Fibroblast of lung (primary cell): ENCODE measurements at regions not wholly inside any gene's neighbourhood (a gene's known extent, or its start where the extent isn't known, plus 50 kb on each side); places are given as distances from the start of the nearest gene placed in this dataset.

Experiments used
- DNase-seq, 2 donors: peaks; one replicate each; pipeline versions ENCODE4 v3.0.0 to v3.0.0-alpha.2; 2010; ENCODE audit warnings: low read depth in 2 of 2
- H2AFZ ChIP-seq: 2 replicates; pipeline ENCODE4 v1.5.1; 2012; ENCODE audit warnings: low read length, control low read depth, inconsistent platforms
- H3K27ac ChIP-seq: 2 replicates; pipeline ENCODE4 v1.5.1; 2011; ENCODE audit warnings: low read length, control low read depth; ENCODE audit not compliant: insufficient read depth
- H3K27me3 ChIP-seq: 2 replicates; pipeline ENCODE4 v1.5.1; 2011; ENCODE audit warnings: mild to moderate bottlenecking, low read length; ENCODE audit not compliant: control insufficient read depth, insufficient read depth
- H3K36me3 ChIP-seq: 2 replicates; pipeline ENCODE4 v1.5.1; 2011; ENCODE audit warnings: low read length; ENCODE audit not compliant: control insufficient read depth, insufficient read depth
- H3K4me1 ChIP-seq: 2 replicates; pipeline ENCODE4 v1.5.1; 2011; ENCODE audit warnings: low read length; ENCODE audit not compliant: control insufficient read depth, insufficient read depth; ENCODE audit errors: extremely low read depth
- H3K4me2 ChIP-seq: 2 replicates; pipeline ENCODE4 v1.5.1; 2011; ENCODE audit warnings: low read length, control low read depth; ENCODE audit not compliant: insufficient read depth; ENCODE audit errors: extremely low read depth
- H3K4me3 ChIP-seq, 4 experiments: fragments of 200-600 bp in 1 of 4; sonication (generic) in 1 of 4; replicated peaks in 1 of 4; 2 replicates each; pipeline ENCODE4 v1.5.1; 2011 to 2016; ENCODE audit warnings: low read length in 4 of 4, low read depth in 3 of 4, mild to moderate bottlenecking in 3 of 4, control low read depth in 2 of 4, inconsistent platforms in 1 of 4, mixed read lengths in 1 of 4; ENCODE audit not compliant: insufficient read depth in 1 of 4; ENCODE audit errors: control extremely low read depth in 1 of 4
- H3K79me2 ChIP-seq: 2 replicates; pipeline ENCODE4 v1.5.1; 2012; ENCODE audit warnings: mild to moderate bottlenecking, low read length, inconsistent platforms; ENCODE audit not compliant: control insufficient read depth, insufficient read depth
- H3K9ac ChIP-seq: 2 replicates; pipeline ENCODE4 v1.5.1; 2011; ENCODE audit warnings: mild to moderate bottlenecking, low read length, control low read depth; ENCODE audit not compliant: insufficient read depth
- H3K9me3 ChIP-seq: 2 replicates; pipeline ENCODE4 v1.5.1; 2012; ENCODE audit warnings: low read depth, low read length; ENCODE audit not compliant: control insufficient read depth, insufficient read depth
- H4K20me1 ChIP-seq: 2 replicates; pipeline ENCODE4 v1.5.1; 2011; ENCODE audit warnings: low read length; ENCODE audit not compliant: control insufficient read depth, insufficient read depth; ENCODE audit errors: extremely low read depth
- EZH2 ChIP-seq: IDR thresholded peaks from 2 replicates; pipeline ENCODE4 v1.5.1; 2012; ENCODE audit warnings: low read length, control low read depth, mild to moderate bottlenecking; ENCODE audit errors: missing control alignments
- TF ChIP-seq, protein P1 (sequence below), 2 donors: IDR thresholded peaks in 1 of 2; conservative IDR thresholded peaks in 1 of 2; 1 replicate in 1 of 2; 2 replicates in 1 of 2; pipeline ENCODE4 v1.5.1; 2011 to 2012; ENCODE audit warnings: low read length in 2 of 2, control low read depth in 1 of 2, inconsistent platforms in 1 of 2, low read depth in 1 of 2, mild to moderate bottlenecking in 1 of 2

DNA sequence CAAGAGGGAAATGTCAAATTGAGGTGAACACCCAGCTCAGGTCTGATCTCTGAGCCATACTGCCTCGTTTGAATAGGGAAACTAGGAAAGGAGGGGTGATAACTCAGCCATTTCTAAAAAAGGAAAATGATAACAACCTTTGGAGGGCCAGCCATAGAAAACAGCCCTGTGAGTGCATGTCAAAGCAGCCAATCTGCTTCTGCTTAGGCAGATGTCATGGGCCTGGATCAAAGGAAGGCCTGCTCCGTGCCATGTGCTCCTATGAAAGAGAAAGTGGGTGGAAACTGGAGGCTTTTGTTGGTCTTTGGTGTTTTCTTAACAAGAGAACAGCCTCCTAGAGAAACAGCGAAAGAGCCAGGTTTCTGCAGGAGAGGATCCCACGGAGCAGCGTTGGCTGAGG, 428.0 kb downstream of the DHX35 start:
- Histone ChIP-seq H3K36me3 (no peaks in the 10 kb centered on the region), H3K4me1 (no peaks in the 10 kb centered on the region), H2AFZ (no peak overlapping the region), H3K4me2 (no peak overlapping the region), H3K27ac (no peak overlapping the region), H3K9me3 (no peaks in the 10 kb centered on the region), H3K79me2 (no peaks in the 10 kb centered on the region), H3K4me3 (no peak overlapping the region), H4K20me1 (no peaks in the 10 kb centered on the region), H3K9ac (no peak overlapping the region), H3K27me3 (no peaks in the 10 kb centered on the region)
- TF ChIP-seq, protein P1, sequence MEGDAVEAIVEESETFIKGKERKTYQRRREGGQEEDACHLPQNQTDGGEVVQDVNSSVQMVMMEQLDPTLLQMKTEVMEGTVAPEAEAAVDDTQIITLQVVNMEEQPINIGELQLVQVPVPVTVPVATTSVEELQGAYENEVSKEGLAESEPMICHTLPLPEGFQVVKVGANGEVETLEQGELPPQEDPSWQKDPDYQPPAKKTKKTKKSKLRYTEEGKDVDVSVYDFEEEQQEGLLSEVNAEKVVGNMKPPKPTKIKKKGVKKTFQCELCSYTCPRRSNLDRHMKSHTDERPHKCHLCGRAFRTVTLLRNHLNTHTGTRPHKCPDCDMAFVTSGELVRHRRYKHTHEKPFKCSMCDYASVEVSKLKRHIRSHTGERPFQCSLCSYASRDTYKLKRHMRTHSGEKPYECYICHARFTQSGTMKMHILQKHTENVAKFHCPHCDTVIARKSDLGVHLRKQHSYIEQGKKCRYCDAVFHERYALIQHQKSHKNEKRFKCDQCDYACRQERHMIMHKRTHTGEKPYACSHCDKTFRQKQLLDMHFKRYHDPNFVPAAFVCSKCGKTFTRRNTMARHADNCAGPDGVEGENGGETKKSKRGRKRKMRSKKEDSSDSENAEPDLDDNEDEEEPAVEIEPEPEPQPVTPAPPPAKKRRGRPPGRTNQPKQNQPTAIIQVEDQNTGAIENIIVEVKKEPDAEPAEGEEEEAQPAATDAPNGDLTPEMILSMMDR (conservative IDR thresholded peaks at IDR 0.05 in 1 of 2, IDR thresholded peaks at IDR 0.05 in 1 of 2; ENCODE audit: low read depth in 1 of 2, low read length in 2 of 2): no peak
- no peak for TF ChIP-seq EZH2
- no peak for DNase-seq

DNA sequence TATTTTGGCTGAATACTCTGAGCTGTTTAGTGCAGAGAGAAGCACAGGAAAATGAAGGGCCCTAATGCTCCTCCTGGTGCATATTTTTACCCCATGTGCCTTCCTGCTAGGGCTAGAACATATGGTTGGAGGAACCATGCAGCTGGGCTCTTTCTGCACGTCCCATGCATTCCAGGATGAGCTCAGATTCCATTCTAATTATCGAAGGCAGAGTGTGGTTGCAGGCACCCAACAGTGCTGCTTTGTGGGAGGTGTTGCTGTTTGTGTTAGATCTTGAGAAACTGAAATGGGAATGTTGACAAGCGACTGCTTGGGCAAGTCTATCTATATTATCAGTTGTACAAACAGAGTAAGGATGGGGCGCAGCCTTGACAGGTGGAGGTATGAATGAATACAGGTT, 419.5 kb downstream of the DHX35 start:
- no peaks in the 10 kb centered on the region for H4K20me1 ChIP-seq
- no peak overlapping the region for H2AFZ ChIP-seq
- no peak for DNase-seq
- no peak overlapping the region for H3K9ac ChIP-seq
- H3K4me3 ChIP-seq: no peak overlapping the region
- no peak for TF ChIP-seq EZH2
- TF ChIP-seq, protein P1 (conservative IDR thresholded peaks at IDR 0.05 in 1 of 2, IDR thresholded peaks at IDR 0.05 in 1 of 2; ENCODE audit: low read depth in 1 of 2, low read length in 2 of 2): no peak
- H3K27me3 ChIP-seq: no peaks in the 10 kb centered on the region
- H3K79me2 ChIP-seq: no peaks in the 10 kb centered on the region
- no peaks in the 10 kb centered on the region for H3K9me3 ChIP-seq
- no peaks in the 10 kb centered on the region for H3K4me1 ChIP-seq
- H3K36me3 ChIP-seq: no peaks in the 10 kb centered on the region
- H3K4me2 ChIP-seq: no peak overlapping the region
- H3K27ac ChIP-seq: no peak overlapping the region

DNA sequence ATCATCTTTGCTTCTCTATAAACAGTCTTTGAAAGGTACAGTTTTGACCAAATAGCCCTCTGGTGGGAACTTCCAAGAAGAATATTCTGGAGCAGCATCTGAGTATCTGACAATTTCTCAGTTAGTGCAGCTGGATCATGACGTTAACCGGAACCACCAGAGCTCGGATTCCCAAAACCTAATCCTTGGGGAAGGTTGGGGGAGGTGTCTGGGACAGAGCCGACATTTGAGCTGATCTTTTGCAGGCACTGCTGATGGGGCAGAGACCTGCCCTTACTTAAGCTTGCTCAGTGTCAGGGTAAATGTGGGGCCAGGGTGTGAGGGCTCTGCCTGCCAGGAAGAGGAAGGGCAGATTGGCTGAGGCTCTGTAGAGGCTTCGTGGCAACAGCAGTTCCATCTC, 416.6 kb downstream of the DHX35 start:
- no peak for TF ChIP-seq EZH2
- TF ChIP-seq, protein P1 (conservative IDR thresholded peaks at IDR 0.05 in 1 of 2, IDR thresholded peaks at IDR 0.05 in 1 of 2; ENCODE audit: low read depth in 1 of 2, low read length in 2 of 2): no peak
- Histone ChIP-seq H2AFZ (no peak overlapping the region), H3K27me3 (no peaks in the 10 kb centered on the region), H3K4me3 (no peak overlapping the region), H4K20me1 (no peaks in the 10 kb centered on the region), H3K4me2 (no peak overlapping the region), H3K27ac (no peak overlapping the region), H3K9ac (no peak overlapping the region), H3K4me1 (no peaks in the 10 kb centered on the region), H3K79me2 (no peaks in the 10 kb centered on the region), H3K36me3 (no peaks in the 10 kb centered on the region), H3K9me3 (no peaks in the 10 kb centered on the region)
- DNase-seq: no peak
